Loucy (cell line): ENCODE measurements at regions not wholly inside any gene's neighbourhood (a gene's known extent, or its start where the extent isn't known, plus 50 kb on each side); places are given as distances from the start of the nearest gene placed in this dataset.

Source experiments
- CTCF ChIP-seq: fragments of 200-600 bp; sonication (generic); conservative IDR thresholded peaks from 2 replicates; pipeline ENCODE4 v1.5.1; 2014; ENCODE audit warnings: mild to moderate bottlenecking, antibody characterized with exemption, low read length
- EZH2phosphoT487 ChIP-seq: fragments of 200-600 bp; IDR thresholded peaks from 2 replicates; pipeline ENCODE4 v1.6.1; 2018; ENCODE audit warnings: antibody characterized with exemption, mild to moderate bottlenecking, moderate library complexity, borderline replicate concordance

GRCh38 chr9:103837940-103838339 is 256.2 kb upstream of the SMC2 start:
- TF ChIP-seq CTCF: no peak
- TF ChIP-seq EZH2phosphoT487: no peak
